C4-2B (cell line): ENCODE measurements at regions not wholly inside any gene's neighbourhood (a gene's known extent, or its start where the extent isn't known, plus 50 kb on each side); places are given as distances from the start of the nearest gene placed in this dataset.
"Not testable (repeated sequence)": the region's sequence is repeated elsewhere in the genome, so short reads cannot be mapped to it uniquely, and the experiment has no call there.

Source experiments
- CTCF ChIP-seq: fragments of 450-650 bp; conservative IDR thresholded peaks from 2 replicates; pipeline ENCODE4 v1.5.1; 2017; ENCODE audit warnings: mild to moderate bottlenecking
- ZFX ChIP-seq: fragments of 450-650 bp; IDR thresholded peaks from 2 replicates; pipeline ENCODE4 v1.6.1; 2017

- not testable (repeated sequence) for TF ChIP-seq CTCF, ZFX
Measured at GRCh38 chr12:72184971-72185533, 87.1 kb upstream of the TRHDE start.
